ENCODE measurements at regions not wholly inside any gene's neighbourhood (a gene's known extent, or its start where the extent isn't known, plus 50 kb on each side); places are given as distances from the start of the nearest gene placed in this dataset.

DNA sequence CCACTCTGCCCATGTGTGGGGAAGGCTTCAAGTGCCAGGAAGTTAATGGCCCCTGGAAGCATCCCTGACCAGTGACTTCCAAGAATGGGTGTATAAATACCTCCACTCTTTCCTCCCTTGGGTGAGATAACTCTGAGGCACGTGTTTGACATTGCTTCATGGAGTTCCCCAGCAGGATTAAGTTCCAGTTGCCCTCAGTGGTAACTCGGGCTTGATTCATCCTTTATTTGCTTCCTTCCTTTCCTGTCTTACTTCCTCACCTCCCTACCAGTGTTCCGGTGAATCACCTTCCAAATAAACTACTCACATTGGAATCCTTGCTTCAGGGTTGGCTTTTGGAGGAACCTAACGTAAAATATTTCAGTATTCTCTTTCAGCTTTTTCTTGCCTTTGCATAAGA, 84.6 kb upstream of the JAG1 start:
- Histone ChIP-seq H3K9ac (ENCODE audit: low read depth, low read length) (no peak overlapping the region), H3K18ac (ENCODE audit: low read depth, low read length) (no peak overlapping the region), H2BK20ac (ENCODE audit: low read depth, low read length) (no peak overlapping the region), H3K56ac (ENCODE audit: extremely low read depth, insufficient read depth, low read length) (no peak overlapping the region), H4K8ac (ENCODE audit: low read depth in 2 of 2, low read length in 2 of 2) (peak overlapping the region in 1 of 2 experiments; percentile 13; a peak in 1 of 4 replicates), H3K36me3 (ENCODE audit: control insufficient read depth, insufficient read depth, low read length) (no peaks in the 10 kb centered on the region), H2BK120ac (ENCODE audit: low read depth, low read length) (0 out of 2 replicates have a peak overlapping the region, but pooled peaks have one; percentile 1), H3K4me3 (ENCODE audit: insufficient read depth, low read depth, low read length) (no peak overlapping the region), H3K79me1 (ENCODE audit: low read depth in 1 of 2, low read length in 2 of 2) (no peaks in the 10 kb centered on the region), H2BK15ac (ENCODE audit: low read depth, low read length) (0 out of 3 replicates have a peak overlapping the region, but pooled peaks have one; percentile 26), H2BK5ac (ENCODE audit: low read depth, low read length, poor library complexity, severe bottlenecking) (no peak overlapping the region), H3K9me1 (ENCODE audit: insufficient read depth, low read length) (peaks cover 8% of the 10 kb centered on the region), H3K23ac (ENCODE audit: low read depth, low read length) (no peak overlapping the region), H3K4me2 (ENCODE audit: low read depth, low read length) (no peak overlapping the region), H3K9me3 (ENCODE audit: control insufficient read depth, insufficient read depth, low read length) (0 out of 2 replicates have a peak, but pooled peaks cover 2% of the 10 kb centered on the region), H4K5ac (ENCODE audit: low read depth, low read length) (no peak overlapping the region), H4K91ac (ENCODE audit: insufficient read depth, low read depth, low read length) (peak overlapping the region; percentile 52; the same call in 1 of the 2 replicates), H2AFZ (replicated peaks; ENCODE audit: low read length, poor library complexity) (no peak overlapping the region), H3K4ac (ENCODE audit: low read depth, low read length) (peak overlapping the region; percentile 37; the same call in 1 of the 2 replicates), H3K14ac (replicated peaks; ENCODE audit: low read depth, low read length) (peak overlapping the region; percentile 64; the same call in 1 of the 2 replicates), H3K27me3 (ENCODE audit: control insufficient read depth, insufficient read depth, low read length) (no peaks in the 10 kb centered on the region), H2AK9ac (replicated peaks; ENCODE audit: low read depth, low read length, poor library complexity) (no peak overlapping the region), H4K20me1 (ENCODE audit: insufficient read depth, low read length) (no peaks in the 10 kb centered on the region), H3K27ac (ENCODE audit: insufficient read depth, low read length) (peak overlapping the region; percentile 23; the same call in 1 of the 2 replicates), H3K4me1 (ENCODE audit: control insufficient read depth, insufficient read depth, low read length) (peaks cover 2% of the 10 kb centered on the region; the same call in 1 of the 2 replicates), H2AK5ac (ENCODE audit: low read depth, low read length) (peak overlapping the region; percentile 66; the same call in 1 of the 2 replicates)
- in situ Hi-C loops (cut with MboI; ENCODE audit: low sequenced_read_pairs) (no loop called here), dilution Hi-C loops (cut with HindIII; ENCODE audit: low sequenced_read_pairs, unreplicated experiment) (no loop called here), intact Hi-C loops (cut with micrococcal nuclease) (no loop called here)
- ATAC-seq (ENCODE audit: low read depth) (peak; percentile 58), DNase-seq (peak; percentile 53)
- peak; percentile 37; the same call in 1 of the 2 replicates for TF ChIP-seq CEBPB (IDR thresholded peaks at IDR 0.05; ENCODE audit: low read depth, low read length)
- TF ChIP-seq CHD1 (IDR thresholded peaks at IDR 0.05; ENCODE audit: low read depth, low read length), result no peak
- peak; percentile 70 for TF ChIP-seq BHLHE40 (IDR thresholded peaks at IDR 0.05; ENCODE audit: low read depth, low read length)
- TF ChIP-seq MAZ (IDR thresholded peaks at IDR 0.05; ENCODE audit: borderline replicate concordance, low read depth, low read length), result no peak
- no TSS peak for BruUV-seq (replicated peaks)
- POLR2A ChIA-PET (ENCODE audit: unreplicated experiment), result no interaction called here
- CTCF ChIA-PET, result no interaction called here
- WGBS, 2 experiments (ENCODE audit: extremely low coverage in 2 of 2, insufficient read length in 1 of 2), result 27% methylated on average over 2 of the region's 4 CpGs; no CpG with 5 or more reads in 1 of the 2 experiments
